HCT116 (cell line): ENCODE measurements at regions not wholly inside any gene's neighbourhood (a gene's known extent, or its start where the extent isn't known, plus 50 kb on each side); places are given as distances from the start of the nearest gene placed in this dataset.
A peak's percentile ranks its signal among the peaks of the same experiment; 100 is the strongest.

Experiments used
- ATAC-seq: fragments of 200-7000 bp; cut with Tn5 transposase; 2 replicates; pipeline ENCODE4 v1.9.1; 2020; ENCODE audit warnings: mild to moderate bottlenecking, moderate library complexity
- BruUV-seq: library from RNA; stranded (reverse); fragments of 400-500 nt; replicated peaks from 2 replicates; lab custom pipeline; 2021; lab: Mats Ljungman, UMichigan
- CTCF ChIA-PET: fragments of 300-600 bp; sonication (Branson Sonifier 250); formaldehyde crosslinking; loops from one replicate; lab custom pipeline; 2021; ENCODE audit warnings: antibody characterized with exemption; lab: Charles Lee
- POLR2A ChIA-PET: fragments of 300-600, 350-600 bp; sonication (Branson Sonifier 250); formaldehyde crosslinking; loops from one replicate; lab custom pipeline; 2021; ENCODE audit warnings: antibody characterized with exemption; lab: Charles Lee
- RAD21 ChIA-PET, 2 experiments: fragments of 300-600 bp; sonication (Branson Sonifier 250); formaldehyde crosslinking; loops; one replicate each; lab custom pipeline; 2023; ENCODE audit warnings: low total read pairs in 2 of 2; ENCODE audit not compliant: uncharacterized antibody in 2 of 2, unreplicated experiment in 2 of 2, low non-redundant PET in 1 of 2; lab: Charles Lee
- DNase-seq: peaks from one replicate; pipeline ENCODE4 v3.0.0-alpha.2; 2010; ENCODE audit warnings: low read depth, low spot score
- H2AFZ ChIP-seq: fragments of 200-600 bp; shearing (Covaris generic), sonication (generic); 2 replicates; pipeline ENCODE4 v1.6.1; 2017; ENCODE audit warnings: low read depth, mixed run types, mixed read lengths, antibody characterized with exemption, low read length; ENCODE audit not compliant: poor library complexity, severe bottlenecking
- H3K27ac ChIP-seq: 2 replicates; pipeline ENCODE4 v1.5.1; 2012; ENCODE audit warnings: low read depth, low read length
- H3K27me3 ChIP-seq: fragments of 200-600 bp; sonication (generic); 2 replicates; pipeline ENCODE4 v1.6.1; 2016; ENCODE audit warnings: mixed run types, low read length, mixed read lengths; ENCODE audit not compliant: insufficient read depth
- H3K36me3 ChIP-seq, 2 experiments: fragments of 200-500 bp in 1 of 2; fragments of 200-600 bp in 1 of 2; sonication (Bioruptor generic) in 1 of 2; sonication (generic) in 1 of 2; 2 replicates each; pipeline versions ENCODE4 v1.5.1 to v1.6.1; 2014 to 2016; ENCODE audit warnings: low read length in 2 of 2, inconsistent platforms in 1 of 2, mixed read lengths in 1 of 2, mixed run types in 1 of 2; ENCODE audit not compliant: insufficient read depth in 2 of 2, control insufficient read depth in 1 of 2
- H3K4me1 ChIP-seq, 2 experiments: fragments of 200-600 bp in 1 of 2; sonication (generic) in 1 of 2; 2 replicates each; pipeline versions ENCODE4 v1.5.1 to v1.6.1; 2012 to 2017; ENCODE audit warnings: low read length in 2 of 2, inconsistent platforms in 1 of 2, mild to moderate bottlenecking in 1 of 2, mixed read lengths in 1 of 2, mixed run types in 1 of 2, moderate library complexity in 1 of 2; ENCODE audit not compliant: insufficient read depth in 2 of 2, control insufficient read depth in 1 of 2
- H3K4me2 ChIP-seq: fragments of 200-600 bp; sonication (generic); 2 replicates; pipeline ENCODE4 v1.6.1; 2017; ENCODE audit warnings: mixed run types, low read length, mixed read lengths
- H3K4me3 ChIP-seq, 2 experiments: fragments of 200-600 bp in 1 of 2; sonication (generic) in 1 of 2; replicated peaks in 1 of 2; 2 replicates each; pipeline ENCODE4 v1.5.1; 2011 to 2016; ENCODE audit warnings: low read length in 2 of 2, control low read depth in 1 of 2, low read depth in 1 of 2, mild to moderate bottlenecking in 1 of 2, mixed read lengths in 1 of 2, mixed run types in 1 of 2
- H3K79me2 ChIP-seq: fragments of 200-600 bp; sonication (generic); 2 replicates; pipeline ENCODE4 v1.6.1; 2017; ENCODE audit warnings: mild to moderate bottlenecking, mixed run types, low read length, moderate library complexity, mixed read lengths; ENCODE audit not compliant: insufficient read depth
- H3K9ac ChIP-seq: fragments of 200-600 bp; sonication (generic); 2 replicates; pipeline ENCODE4 v1.6.1; 2016; ENCODE audit warnings: low read length, mixed read lengths
- H3K9me2 ChIP-seq: fragments of 200-600 bp; sonication (generic), shearing (Covaris generic); 2 replicates; pipeline ENCODE4 v1.6.1; 2017; ENCODE audit warnings: mixed run types, mild to moderate bottlenecking, moderate library complexity; ENCODE audit not compliant: insufficient read depth
- H3K9me3 ChIP-seq, 2 experiments: fragments of 200-500 bp in 1 of 2; fragments of 200-600 bp in 1 of 2; sonication (Bioruptor generic) in 1 of 2; sonication (generic) in 1 of 2; 2 replicates each; pipeline ENCODE4 v1.6.1; 2014 to 2017; ENCODE audit warnings: low read length in 2 of 2, mixed read lengths in 2 of 2, inconsistent platforms in 1 of 2, low read depth in 1 of 2, mild to moderate bottlenecking in 1 of 2, mixed run types in 1 of 2, moderate library complexity in 1 of 2; ENCODE audit not compliant: control insufficient read depth in 1 of 2, insufficient read depth in 1 of 2
- H4K20me1 ChIP-seq: fragments of 200-600 bp; sonication (generic), shearing (Covaris generic); 2 replicates; pipeline ENCODE4 v1.6.1; 2017; ENCODE audit warnings: mixed run types, mild to moderate bottlenecking, moderate library complexity; ENCODE audit not compliant: insufficient read depth
- ATF3 ChIP-seq: IDR thresholded peaks from 2 replicates; pipeline ENCODE4 v1.6.1; 2012
- CBX3 ChIP-seq: IDR thresholded peaks from 2 replicates; pipeline ENCODE4 v1.6.1; 2012; ENCODE audit warnings: low read depth
- CEBPB ChIP-seq: IDR thresholded peaks from 2 replicates; pipeline ENCODE4 v1.6.1; 2012; ENCODE audit warnings: low read depth
- CTCF ChIP-seq, 3 experiments: fragments of 200-600 bp in 1 of 3; sonication (generic) in 1 of 3; IDR thresholded peaks in 2 of 3; conservative IDR thresholded peaks in 1 of 3; 2 replicates each; pipeline ENCODE4 v1.5.1; 2012 to 2017; ENCODE audit warnings: low read depth in 2 of 3, low read length in 2 of 3, antibody characterized with exemption in 1 of 3, borderline replicate concordance in 1 of 3, control low read depth in 1 of 3, mild to moderate bottlenecking in 1 of 3, mixed read lengths in 1 of 3, mixed run types in 1 of 3, moderate library complexity in 1 of 3; ENCODE audit not compliant: insufficient read depth in 1 of 3
- EGR1 ChIP-seq: IDR thresholded peaks from 2 replicates; pipeline ENCODE4 v1.6.1; 2012; ENCODE audit warnings: low read depth
- ELF1 ChIP-seq: IDR thresholded peaks from 2 replicates; pipeline ENCODE4 v1.6.1; 2012; ENCODE audit warnings: low read depth, borderline replicate concordance
- EZH2phosphoT487 ChIP-seq: fragments of 200-600 bp; IDR thresholded peaks from 2 replicates; pipeline ENCODE4 v1.6.1; 2018; ENCODE audit warnings: antibody characterized with exemption, borderline replicate concordance
- FOSL1 ChIP-seq: IDR thresholded peaks from 2 replicates; pipeline ENCODE4 v1.6.1; 2012; ENCODE audit warnings: low read depth
- JUND ChIP-seq: IDR thresholded peaks from 2 replicates; pipeline ENCODE4 v1.6.1; 2012
- MAX ChIP-seq: IDR thresholded peaks from 2 replicates; pipeline ENCODE4 v1.6.1; 2012
- POLR2AphosphoS5 ChIP-seq: IDR thresholded peaks from 2 replicates; pipeline ENCODE4 v1.6.1; 2011; ENCODE audit warnings: mild to moderate bottlenecking, low read depth, low read length, moderate library complexity
- RAD21 ChIP-seq: IDR thresholded peaks from 2 replicates; pipeline ENCODE4 v1.6.1; 2012; ENCODE audit warnings: low read depth, mild to moderate bottlenecking
- SIN3A ChIP-seq: IDR thresholded peaks from 2 replicates; pipeline ENCODE4 v1.6.1; 2012; ENCODE audit warnings: low read depth
- SP1 ChIP-seq: IDR thresholded peaks from 2 replicates; pipeline ENCODE4 v1.6.1; 2012; ENCODE audit warnings: low read depth
- SRF ChIP-seq: IDR thresholded peaks from 2 replicates; pipeline ENCODE4 v1.6.1; 2012; ENCODE audit warnings: low read depth
- TCF7L2 ChIP-seq: IDR thresholded peaks from 2 replicates; pipeline ENCODE4 v1.7.0; 2011; ENCODE audit warnings: borderline replicate concordance, inconsistent platforms; ENCODE audit not compliant: insufficient read depth, insufficient read length; ENCODE audit errors: extremely low read depth
- YY1 ChIP-seq: IDR thresholded peaks from 2 replicates; pipeline ENCODE4 v1.6.1; 2011; ENCODE audit warnings: low read length, low read depth, moderate library complexity, mild to moderate bottlenecking; ENCODE audit not compliant: insufficient replicate concordance; ENCODE audit errors: extremely low read depth
- ZFX ChIP-seq: fragments of 450-650 bp; IDR thresholded peaks from 2 replicates; pipeline ENCODE4 v1.6.1; 2017
- ZNF274 ChIP-seq: fragments of 200-500 bp; sonication (Bioruptor generic); IDR thresholded peaks from 2 replicates; pipeline ENCODE4 v1.6.1; 2014; ENCODE audit warnings: mild to moderate bottlenecking, low read depth, low read length, inconsistent platforms
- intact Hi-C: fragments of 100-400 bp; cut with micrococcal nuclease; formaldehyde crosslinking; loops from 2 replicates; pipeline ENCODE4 v1.10.0; 2022

DNA sequence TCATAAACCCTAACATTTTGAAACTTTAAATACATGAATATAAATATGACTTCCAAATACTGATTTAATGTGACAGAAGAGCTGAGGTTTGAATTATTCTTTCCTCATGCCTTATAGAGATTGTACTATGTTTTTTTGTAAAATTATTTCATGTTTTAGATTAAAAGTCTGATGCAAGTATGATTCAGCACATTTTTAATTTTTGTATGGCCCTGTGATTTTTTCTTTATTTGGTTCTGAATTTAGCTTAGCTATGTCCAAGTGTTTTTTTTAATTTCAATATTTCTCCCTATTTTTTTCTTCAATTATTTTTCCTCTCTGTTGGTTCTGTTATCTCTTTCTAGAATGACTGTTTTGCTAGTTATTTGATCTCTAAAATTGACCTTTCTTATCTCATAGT is 552.1 kb downstream of the XIRP2 start (continued):
- no peak for TF ChIP-seq ZFX
- TF ChIP-seq CEBPB: no peak
- no peak for TF ChIP-seq SP1
- no peak for TF ChIP-seq EZH2phosphoT487
- no peak for TF ChIP-seq ATF3
- no peak for TF ChIP-seq SIN3A
- TF ChIP-seq POLR2AphosphoS5: no peak
- no peak for TF ChIP-seq ELF1
- no peak for TF ChIP-seq JUND

DNA sequence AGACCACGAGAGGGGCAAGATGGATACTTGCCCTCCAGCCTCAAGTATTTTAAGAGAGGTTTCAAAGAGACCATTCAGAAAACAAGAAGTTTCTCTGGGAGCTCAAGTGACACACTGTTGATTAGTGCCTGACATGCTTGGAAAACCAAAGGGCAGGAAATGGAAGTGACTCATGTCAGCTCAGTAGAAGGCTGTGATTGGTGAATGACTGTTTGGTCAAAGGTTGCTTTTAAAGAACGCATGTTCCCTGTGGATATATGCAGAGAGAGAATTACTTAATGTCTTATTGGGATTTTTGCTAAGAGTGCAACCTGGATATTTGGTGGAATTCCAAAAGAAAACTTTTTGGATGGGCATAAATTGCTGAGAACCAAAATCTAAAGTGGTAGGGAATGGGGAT is 549.9 kb downstream of the XIRP2 start:
- ATAC-seq: 0 out of 2 replicates have a peak, but pooled peaks have one; percentile 42
- ChIA-PET CTCF (interaction anchor here (0.9 kb wide), 1 partner anchor 680 kb away, joined by 3 read pairs; no protein-coding TSS in a partner anchor), POLR2A (no interaction called here), RAD21 (no interaction called here)
- H3K79me2 ChIP-seq: no peaks in the 10 kb centered on the region
- H3K4me1 ChIP-seq: peaks cover 0 to 5% of the 10 kb centered on the region in 2 experiments; a peak in 2 of 4 replicates
- H3K4me2 ChIP-seq: peak overlapping the region; percentile 27
- H3K27ac ChIP-seq: no peak overlapping the region
- H3K9me3 ChIP-seq: no peaks in the 10 kb centered on the region
- TF ChIP-seq SRF: no peak
- TF ChIP-seq CBX3: no peak
- TF ChIP-seq TCF7L2: no peak
- TF ChIP-seq CEBPB: no peak
- TF ChIP-seq EGR1: no peak
- no peak for TF ChIP-seq CTCF (IDR thresholded peaks at IDR 0.05 in 2 of 3, conservative IDR thresholded peaks at IDR 0.05 in 1 of 3; ENCODE audit: borderline replicate concordance in 1 of 3, insufficient read depth in 1 of 3, low read depth in 2 of 3, low read length in 2 of 3)
- TF ChIP-seq JUND: no peak
- no peak for TF ChIP-seq ZFX
- TF ChIP-seq SIN3A: no peak
- TF ChIP-seq YY1: no peak
- TF ChIP-seq RAD21: no peak
- TF ChIP-seq ZNF274: no peak
- no peak for TF ChIP-seq MAX
- TF ChIP-seq ELF1: no peak
- no peak for TF ChIP-seq FOSL1
- TF ChIP-seq ATF3: no peak
- no peak for TF ChIP-seq EZH2phosphoT487
- H3K4me3 ChIP-seq: no peak overlapping the region
- no peaks in the 10 kb centered on the region for H3K36me3 ChIP-seq
- H3K9me2 ChIP-seq: no peaks in the 10 kb centered on the region
- H2AFZ ChIP-seq: no peak overlapping the region
- H3K9ac ChIP-seq: no peak overlapping the region
- intact Hi-C loops: no loop called here
- DNase-seq: no peak
- H3K27me3 ChIP-seq: no peaks in the 10 kb centered on the region
- no peaks in the 10 kb centered on the region; the same call in 1 of the 2 replicates for H4K20me1 ChIP-seq
- no TSS peak for BruUV-seq
